ENCODE measurements at regions not wholly inside any gene's neighbourhood (a gene's known extent, or its start where the extent isn't known, plus 50 kb on each side); places are given as distances from the start of the nearest gene placed in this dataset.
A peak's percentile ranks its signal among the peaks of the same experiment; 100 is the strongest.
"Not testable (repeated sequence)": the region's sequence is repeated elsewhere in the genome, so short reads cannot be mapped to it uniquely, and the experiment has no call there.

DNA sequence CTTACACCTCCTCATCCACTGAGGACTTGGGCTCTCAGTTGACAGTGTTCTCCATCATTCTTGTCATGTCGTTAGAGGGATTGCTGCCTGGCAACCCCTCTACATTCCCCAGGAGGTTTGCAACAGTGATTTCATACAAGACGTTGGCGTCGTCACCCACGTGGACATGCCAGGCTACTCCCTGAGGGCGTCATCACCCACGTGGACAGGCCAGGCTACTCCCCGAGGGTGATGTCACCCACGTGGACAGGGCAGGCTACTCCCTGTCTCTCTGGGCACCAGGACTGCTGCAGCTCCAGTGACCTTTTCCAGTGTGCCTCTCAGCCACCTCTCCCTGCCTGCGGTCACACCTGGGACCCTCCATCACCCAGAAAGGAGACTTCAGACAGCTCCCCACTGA, 117.4 kb downstream of the SEPTIN7 start:
- H3K9me1 ChIP-seq (ENCODE audit: control insufficient read depth, insufficient read depth, low read length); FAIRE-seq; H3K36me3 ChIP-seq (ENCODE audit: control insufficient read depth, insufficient read depth, low read length); DNase-seq (ENCODE audit: extremely low read depth in 1 of 4, low spot score in 3 of 4); H2AFZ ChIP-seq (ENCODE audit: low read depth, low read length); H3K79me2 ChIP-seq (ENCODE audit: control insufficient read depth, insufficient read depth, low read length); H4K20me1 ChIP-seq (replicated peaks; ENCODE audit: control insufficient read depth, insufficient read depth, low read length); H3K9me3 ChIP-seq (replicated peaks; ENCODE audit: control insufficient read depth, insufficient read depth, low read depth, low read length); H3K4me1 ChIP-seq (replicated peaks in 1 of 2; ENCODE audit: control insufficient read depth in 2 of 2, insufficient read depth in 2 of 2, low read length in 2 of 2); intact Hi-C loops (cut with micrococcal nuclease); H3K4me3 ChIP-seq; BruUV-seq (replicated peaks); H3K27me3 ChIP-seq (ENCODE audit: control insufficient read depth in 2 of 2, insufficient read depth in 2 of 2, low read length in 2 of 2); H3K4me2 ChIP-seq (ENCODE audit: insufficient read depth, low read length); CTCF ChIA-PET (ENCODE audit: low intra/inter-chr PET ratio); POLR2A ChIA-PET; H3K27ac ChIP-seq (ENCODE audit: extremely low read depth, low read depth, low read length); H3K9ac ChIP-seq (ENCODE audit: insufficient read depth in 1 of 2, low read depth in 2 of 2, low read length in 2 of 2): not testable (repeated sequence)
- peak; percentile 48; the same call in 2 of the 3 replicates for ATAC-seq
- 0% methylated on average over 8 of the region's 10 CpGs for WGBS (ENCODE audit: insufficient coverage, low coverage, missing lambda C conversion rate)
- in situ Hi-C loops (cut with MboI): loop anchor here (10.0 kb wide), 1 partner anchor 57 kb away; no protein-coding TSS in a partner anchor

DNA sequence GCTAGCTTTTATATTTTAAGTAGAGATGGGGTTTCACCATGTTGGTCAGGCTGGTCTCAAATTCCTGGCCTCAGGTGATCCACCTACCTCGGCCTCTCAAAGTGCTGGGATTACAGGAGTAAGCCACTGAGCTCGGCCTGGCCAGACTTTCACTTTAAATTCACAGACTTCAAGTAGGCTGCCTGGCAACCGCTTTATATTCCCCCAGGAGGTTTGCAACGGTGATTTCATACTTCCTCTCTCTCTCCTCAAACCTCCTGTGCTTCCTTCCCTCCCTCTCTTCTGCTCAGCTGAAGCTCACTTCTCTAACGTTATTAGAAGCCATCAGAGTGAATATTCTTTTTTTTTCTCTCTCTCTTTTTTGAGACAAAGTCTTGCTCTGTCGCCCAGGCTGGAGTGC, 118.8 kb downstream of the SEPTIN7 start:
- H2AFZ ChIP-seq (ENCODE audit: low read depth, low read length); H3K27ac ChIP-seq (ENCODE audit: extremely low read depth, low read depth, low read length); ATAC-seq; H3K36me3 ChIP-seq (ENCODE audit: control insufficient read depth, insufficient read depth, low read length); H3K4me1 ChIP-seq (replicated peaks in 1 of 2; ENCODE audit: control insufficient read depth in 2 of 2, insufficient read depth in 2 of 2, low read length in 2 of 2); H3K79me2 ChIP-seq (ENCODE audit: control insufficient read depth, insufficient read depth, low read length); intact Hi-C loops (cut with micrococcal nuclease); H3K9me1 ChIP-seq (ENCODE audit: control insufficient read depth, insufficient read depth, low read length); H3K4me3 ChIP-seq; H4K20me1 ChIP-seq (replicated peaks; ENCODE audit: control insufficient read depth, insufficient read depth, low read length); H3K4me2 ChIP-seq (ENCODE audit: insufficient read depth, low read length); H3K27me3 ChIP-seq (ENCODE audit: control insufficient read depth in 2 of 2, insufficient read depth in 2 of 2, low read length in 2 of 2); FAIRE-seq; H3K9me3 ChIP-seq (replicated peaks; ENCODE audit: control insufficient read depth, insufficient read depth, low read depth, low read length); BruUV-seq (replicated peaks); H3K9ac ChIP-seq (ENCODE audit: insufficient read depth in 1 of 2, low read depth in 2 of 2, low read length in 2 of 2); DNase-seq (ENCODE audit: extremely low read depth in 1 of 4, low spot score in 3 of 4): not testable (repeated sequence)
- ChIA-PET POLR2A (interaction anchor here (0.8 kb wide), 1 partner anchor 196 kb away, joined by 4 read pairs; no protein-coding TSS in a partner anchor), CTCF (ENCODE audit: low intra/inter-chr PET ratio) (interaction anchor here (0.9 kb wide), 1 partner anchor 54 kb away, joined by 3 read pairs; no protein-coding TSS in a partner anchor)
- WGBS (ENCODE audit: insufficient coverage, low coverage, missing lambda C conversion rate): 4% methylated on average over 5 of the region's 6 CpGs
- in situ Hi-C loops (cut with MboI): loop anchor here (10.0 kb wide), 1 partner anchor 55 kb away; no protein-coding TSS in a partner anchor

DNA sequence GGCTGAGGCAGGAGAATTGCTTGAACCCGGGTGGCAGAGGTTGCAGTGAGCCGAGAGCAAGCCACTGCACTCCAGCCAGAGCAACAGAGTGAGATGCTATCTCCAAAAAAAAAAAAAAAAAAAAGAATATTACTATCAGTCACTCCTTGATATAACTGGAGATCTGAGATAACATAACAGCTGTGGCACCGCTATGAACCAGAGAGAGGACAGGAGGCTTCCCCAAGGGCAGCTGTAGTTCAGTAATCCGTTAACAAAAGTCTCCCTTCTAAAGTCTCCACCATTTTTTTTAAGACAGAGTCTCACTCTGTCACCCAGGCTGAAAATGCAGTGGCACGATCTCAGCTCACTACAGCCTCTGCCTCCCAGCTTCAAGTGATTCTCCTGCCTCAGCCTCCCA, 120.5 kb downstream of the SEPTIN7 start:
- intact Hi-C loops (cut with micrococcal nuclease); in situ Hi-C loops (cut with MboI): not testable (repeated sequence)

DNA sequence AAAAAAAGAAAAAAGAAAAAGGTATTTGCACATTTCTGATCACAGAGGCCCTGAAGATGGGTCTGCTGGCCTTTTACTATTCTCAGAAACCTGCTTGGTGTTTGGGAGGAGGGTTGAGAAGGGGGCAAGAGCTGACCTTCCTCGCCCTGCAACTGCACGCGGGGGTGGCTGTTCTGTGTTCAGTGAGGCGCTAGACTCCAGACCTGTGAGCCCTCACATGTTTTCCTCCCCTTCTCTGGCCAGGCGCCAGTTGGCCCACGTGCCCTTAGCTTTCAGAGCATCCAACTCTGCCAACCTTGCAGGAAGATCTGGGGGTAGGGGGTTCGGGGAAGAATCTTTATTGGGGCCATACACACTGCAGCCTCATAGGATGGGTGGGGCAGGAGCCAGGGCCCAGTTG, 123.8 kb downstream of the SEPTIN7 start:
- WGBS (ENCODE audit: insufficient coverage, low coverage, missing lambda C conversion rate): 19% methylated on average over 3 of the region's 7 CpGs
- H3K79me2 ChIP-seq (ENCODE audit: control insufficient read depth, insufficient read depth, low read length); CTCF ChIA-PET (ENCODE audit: low intra/inter-chr PET ratio); H3K9ac ChIP-seq (ENCODE audit: insufficient read depth in 1 of 2, low read depth in 2 of 2, low read length in 2 of 2); FAIRE-seq; H3K4me2 ChIP-seq (ENCODE audit: insufficient read depth, low read length); H3K9me3 ChIP-seq (replicated peaks; ENCODE audit: control insufficient read depth, insufficient read depth, low read depth, low read length); DNase-seq (ENCODE audit: extremely low read depth in 1 of 4, low spot score in 3 of 4); H4K20me1 ChIP-seq (replicated peaks; ENCODE audit: control insufficient read depth, insufficient read depth, low read length); H3K27ac ChIP-seq (ENCODE audit: extremely low read depth, low read depth, low read length); in situ Hi-C loops (cut with MboI); intact Hi-C loops (cut with micrococcal nuclease); H2AFZ ChIP-seq (ENCODE audit: low read depth, low read length); H3K4me3 ChIP-seq; H3K4me1 ChIP-seq (replicated peaks in 1 of 2; ENCODE audit: control insufficient read depth in 2 of 2, insufficient read depth in 2 of 2, low read length in 2 of 2); H3K36me3 ChIP-seq (ENCODE audit: control insufficient read depth, insufficient read depth, low read length); H3K9me1 ChIP-seq (ENCODE audit: control insufficient read depth, insufficient read depth, low read length); BruUV-seq (replicated peaks); H3K27me3 ChIP-seq (ENCODE audit: control insufficient read depth in 2 of 2, insufficient read depth in 2 of 2, low read length in 2 of 2); ATAC-seq: not testable (repeated sequence)
- POLR2A ChIA-PET: interaction anchor here (0.9 kb wide), 1 partner anchor 350 kb away, joined by 3 read pairs; no protein-coding TSS in a partner anchor

More for the DNA sequence above, 120.5 kb downstream of the SEPTIN7 start:
- CTCF ChIA-PET (ENCODE audit: low intra/inter-chr PET ratio); H3K27ac ChIP-seq (ENCODE audit: extremely low read depth, low read depth, low read length); BruUV-seq (replicated peaks); FAIRE-seq; H3K4me1 ChIP-seq (replicated peaks in 1 of 2; ENCODE audit: control insufficient read depth in 2 of 2, insufficient read depth in 2 of 2, low read length in 2 of 2); H3K4me2 ChIP-seq (ENCODE audit: insufficient read depth, low read length); H3K36me3 ChIP-seq (ENCODE audit: control insufficient read depth, insufficient read depth, low read length); H2AFZ ChIP-seq (ENCODE audit: low read depth, low read length); H3K9ac ChIP-seq (ENCODE audit: insufficient read depth in 1 of 2, low read depth in 2 of 2, low read length in 2 of 2); H3K9me3 ChIP-seq (replicated peaks; ENCODE audit: control insufficient read depth, insufficient read depth, low read depth, low read length); H3K79me2 ChIP-seq (ENCODE audit: control insufficient read depth, insufficient read depth, low read length); POLR2A ChIA-PET; H3K4me3 ChIP-seq; DNase-seq (ENCODE audit: extremely low read depth in 1 of 4, low spot score in 3 of 4); ATAC-seq; H3K9me1 ChIP-seq (ENCODE audit: control insufficient read depth, insufficient read depth, low read length); H4K20me1 ChIP-seq (replicated peaks; ENCODE audit: control insufficient read depth, insufficient read depth, low read length); H3K27me3 ChIP-seq (ENCODE audit: control insufficient read depth in 2 of 2, insufficient read depth in 2 of 2, low read length in 2 of 2): not testable (repeated sequence)
- 9% methylated on average over 5 of the region's 5 CpGs for WGBS (ENCODE audit: insufficient coverage, low coverage, missing lambda C conversion rate)
